ENCODE measurements at regions not wholly inside any gene's neighbourhood (a gene's known extent, or its start where the extent isn't known, plus 50 kb on each side); places are given as distances from the start of the nearest gene placed in this dataset.

DNA sequence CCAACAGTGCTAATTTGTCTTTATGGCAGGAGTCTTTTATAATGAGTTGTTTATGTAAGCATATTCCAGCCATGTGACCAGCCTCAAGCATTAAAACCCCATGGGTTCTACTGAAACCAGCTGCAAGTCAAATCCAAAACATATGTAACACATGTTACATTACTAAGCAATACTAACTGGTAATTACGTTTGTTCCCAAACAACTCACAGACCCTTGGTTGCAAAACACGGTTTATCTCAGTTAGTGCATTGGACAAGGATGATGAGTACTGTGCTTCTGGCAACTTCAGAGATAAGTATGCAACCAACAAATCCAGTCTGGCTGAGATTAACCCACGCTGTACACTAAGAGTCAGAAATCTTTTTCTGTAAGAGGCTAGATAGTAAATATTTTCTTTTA, 110.1 kb upstream of the FAR2 start:
- TF ChIP-seq GFI1B (tag by site-specific recombination; IDR thresholded peaks at IDR 0.05) (no peak), ZNF274 (IDR thresholded peaks at IDR 0.05; ENCODE audit: low read length) (no peak), ZNF274 (tag by site-specific recombination; IDR thresholded peaks at IDR 0.05; ENCODE audit: borderline replicate concordance) (no peak), ZNF423 (tag by site-specific recombination; IDR thresholded peaks at IDR 0.05) (no peak), SP2 (tag by site-specific recombination; IDR thresholded peaks at IDR 0.05) (no peak), ZBTB7A (tag by site-specific recombination; IDR thresholded peaks at IDR 0.05; ENCODE audit: low read depth) (no peak), ZNF792 (tag by site-specific recombination; IDR thresholded peaks at IDR 0.05) (no peak), ZNF658 (tag by site-specific recombination; IDR thresholded peaks at IDR 0.05) (no peak), ZEB2 (tag by site-specific recombination; IDR thresholded peaks at IDR 0.05) (no peak), ZNF843 (tag by site-specific recombination; IDR thresholded peaks at IDR 0.05) (no peak)
- TF ChIP-seq, protein P1, sequence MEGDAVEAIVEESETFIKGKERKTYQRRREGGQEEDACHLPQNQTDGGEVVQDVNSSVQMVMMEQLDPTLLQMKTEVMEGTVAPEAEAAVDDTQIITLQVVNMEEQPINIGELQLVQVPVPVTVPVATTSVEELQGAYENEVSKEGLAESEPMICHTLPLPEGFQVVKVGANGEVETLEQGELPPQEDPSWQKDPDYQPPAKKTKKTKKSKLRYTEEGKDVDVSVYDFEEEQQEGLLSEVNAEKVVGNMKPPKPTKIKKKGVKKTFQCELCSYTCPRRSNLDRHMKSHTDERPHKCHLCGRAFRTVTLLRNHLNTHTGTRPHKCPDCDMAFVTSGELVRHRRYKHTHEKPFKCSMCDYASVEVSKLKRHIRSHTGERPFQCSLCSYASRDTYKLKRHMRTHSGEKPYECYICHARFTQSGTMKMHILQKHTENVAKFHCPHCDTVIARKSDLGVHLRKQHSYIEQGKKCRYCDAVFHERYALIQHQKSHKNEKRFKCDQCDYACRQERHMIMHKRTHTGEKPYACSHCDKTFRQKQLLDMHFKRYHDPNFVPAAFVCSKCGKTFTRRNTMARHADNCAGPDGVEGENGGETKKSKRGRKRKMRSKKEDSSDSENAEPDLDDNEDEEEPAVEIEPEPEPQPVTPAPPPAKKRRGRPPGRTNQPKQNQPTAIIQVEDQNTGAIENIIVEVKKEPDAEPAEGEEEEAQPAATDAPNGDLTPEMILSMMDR (tag by site-specific recombination; IDR thresholded peaks at IDR 0.05), result no peak

Measured in HEK293 (cell line).